Astrocyte (in vitro differentiated cells and primary cell): ENCODE measurements at regions not wholly inside any gene's neighbourhood (a gene's known extent, or its start where the extent isn't known, plus 50 kb on each side); places are given as distances from the start of the nearest gene placed in this dataset.
"Not testable (repeated sequence)": the region's sequence is repeated elsewhere in the genome, so short reads cannot be mapped to it uniquely, and the experiment has no call there.

Experiments used
- DNase-seq: peaks from one replicate; pipeline ENCODE4 v3.0.0-alpha.2; 2010; ENCODE audit warnings: low read depth
- FAIRE-seq: peaks from 2 replicates; lab custom pipeline; 2011; peaks lifted over from hg19 to GRCh38; lab: Jason Lieb, UNC
- H2AFZ ChIP-seq: 2 replicates; pipeline ENCODE4 v1.6.0; 2012; ENCODE audit warnings: low read depth, low read length, inconsistent platforms
- H3K27ac ChIP-seq: 2 replicates; pipeline ENCODE4 v1.5.1; 2011; ENCODE audit warnings: low read depth, low read length, inconsistent platforms
- H3K27me3 ChIP-seq: 2 replicates; pipeline ENCODE4 v1.6.0; 2011; ENCODE audit warnings: low read length, inconsistent platforms; ENCODE audit not compliant: insufficient read depth
- H3K36me3 ChIP-seq: 2 replicates; pipeline ENCODE4 v1.5.1; 2011; ENCODE audit warnings: low read length, inconsistent platforms; ENCODE audit not compliant: insufficient read depth
- H3K4me1 ChIP-seq: 2 replicates; pipeline ENCODE4 v1.5.1; 2011; ENCODE audit warnings: low read length, inconsistent platforms; ENCODE audit not compliant: insufficient read depth
- H3K4me2 ChIP-seq: 2 replicates; pipeline ENCODE4 v1.6.0; 2012; ENCODE audit warnings: low read length, inconsistent platforms
- H3K4me3 ChIP-seq: 2 replicates; pipeline ENCODE4 v1.5.1; 2011; ENCODE audit warnings: low read depth, mild to moderate bottlenecking, low read length, inconsistent platforms; ENCODE audit not compliant: insufficient read depth
- H3K79me2 ChIP-seq: 2 replicates; pipeline ENCODE4 v1.6.0; 2012; ENCODE audit warnings: mild to moderate bottlenecking, low read length, inconsistent platforms; ENCODE audit not compliant: insufficient read depth
- H3K9ac ChIP-seq: 2 replicates; pipeline ENCODE4 v1.6.0; 2012; ENCODE audit warnings: mild to moderate bottlenecking, low read length, inconsistent platforms
- H3K9me3 ChIP-seq: 2 replicates; pipeline ENCODE4 v1.5.1; 2012; ENCODE audit warnings: low read depth, mild to moderate bottlenecking, low read length, inconsistent platforms; ENCODE audit not compliant: insufficient read depth
- H4K20me1 ChIP-seq: 2 replicates; pipeline ENCODE4 v1.6.0; 2012; ENCODE audit warnings: low read length, inconsistent platforms; ENCODE audit not compliant: insufficient read depth
- H3K27ac Mint-ChIP-seq: one replicate; pipeline ENCODE4 v1.8.0; 2021; ENCODE audit warnings: mild to moderate bottlenecking, mixed read lengths; ENCODE audit not compliant: unreplicated experiment
- H3K27me3 Mint-ChIP-seq: one replicate; pipeline ENCODE4 v1.8.0; 2021; ENCODE audit warnings: low read depth, mixed read lengths; ENCODE audit not compliant: unreplicated experiment
- H3K36me3 Mint-ChIP-seq: one replicate; pipeline ENCODE4 v1.8.0; 2021; ENCODE audit warnings: low read depth, mixed read lengths; ENCODE audit not compliant: unreplicated experiment
- H3K4me1 Mint-ChIP-seq: one replicate; pipeline ENCODE4 v1.8.0; 2021; ENCODE audit warnings: low read depth, mixed read lengths; ENCODE audit not compliant: unreplicated experiment
- H3K4me3 Mint-ChIP-seq: one replicate; pipeline ENCODE4 v1.8.0; 2021; ENCODE audit warnings: mild to moderate bottlenecking, moderate library complexity, mixed read lengths; ENCODE audit not compliant: unreplicated experiment
- H3K9me3 Mint-ChIP-seq: one replicate; pipeline ENCODE4 v1.8.0; 2021; ENCODE audit warnings: mild to moderate bottlenecking, mixed read lengths; ENCODE audit not compliant: unreplicated experiment

- H3K4me3 ChIP-seq, H3K9me3 Mint-ChIP-seq, H3K27me3 Mint-ChIP-seq, H3K4me3 Mint-ChIP-seq, H3K4me1 ChIP-seq, DNase-seq, H3K4me2 ChIP-seq, H3K36me3 Mint-ChIP-seq, H3K27me3 ChIP-seq, H4K20me1 ChIP-seq, H3K79me2 ChIP-seq, FAIRE-seq, H3K9me3 ChIP-seq, H3K36me3 ChIP-seq, H2AFZ ChIP-seq, H3K4me1 Mint-ChIP-seq, H3K27ac Mint-ChIP-seq, H3K9ac ChIP-seq, H3K27ac ChIP-seq: not testable (repeated sequence)
Measured at GRCh38 chr2:111287646-111288568, 167.2 kb downstream of the BCL2L11 start.

GRCh38 chr2:111290370-111290769 lies 169.7 kb downstream of the BCL2L11 start:
- H2AFZ ChIP-seq, H3K4me2 ChIP-seq, H3K4me3 ChIP-seq, H3K9me3 Mint-ChIP-seq, H3K36me3 Mint-ChIP-seq, H3K27ac Mint-ChIP-seq, H3K9me3 ChIP-seq, H3K4me1 Mint-ChIP-seq, DNase-seq, H3K27me3 ChIP-seq, H3K9ac ChIP-seq, H4K20me1 ChIP-seq, H3K36me3 ChIP-seq, FAIRE-seq, H3K27ac ChIP-seq, H3K4me3 Mint-ChIP-seq, H3K27me3 Mint-ChIP-seq, H3K79me2 ChIP-seq, H3K4me1 ChIP-seq: not testable (repeated sequence)

GRCh38 chr2:111291566-111291965 lies 170.9 kb downstream of the BCL2L11 start:
- not testable (repeated sequence) for DNase-seq, H3K4me1 Mint-ChIP-seq, H3K9ac ChIP-seq, H3K4me3 Mint-ChIP-seq, H3K79me2 ChIP-seq, H4K20me1 ChIP-seq, H3K27ac ChIP-seq, H3K4me2 ChIP-seq, H3K9me3 Mint-ChIP-seq, H3K36me3 Mint-ChIP-seq, H3K4me1 ChIP-seq, H3K27me3 ChIP-seq, H3K36me3 ChIP-seq, H3K27me3 Mint-ChIP-seq, FAIRE-seq, H2AFZ ChIP-seq, H3K4me3 ChIP-seq, H3K9me3 ChIP-seq, H3K27ac Mint-ChIP-seq

- H3K27me3 ChIP-seq, H3K27me3 Mint-ChIP-seq, H3K4me2 ChIP-seq, H3K4me1 ChIP-seq, H4K20me1 ChIP-seq, H3K36me3 Mint-ChIP-seq, H3K9me3 Mint-ChIP-seq, H3K36me3 ChIP-seq, H3K27ac Mint-ChIP-seq, H3K4me3 ChIP-seq, DNase-seq, H3K9ac ChIP-seq, H3K4me3 Mint-ChIP-seq, FAIRE-seq, H3K79me2 ChIP-seq, H3K27ac ChIP-seq, H3K9me3 ChIP-seq, H2AFZ ChIP-seq, H3K4me1 Mint-ChIP-seq: not testable (repeated sequence)
Measured at GRCh38 chr2:111292232-111292968, 171.7 kb downstream of the BCL2L11 start.

- H3K4me1 ChIP-seq, H3K9ac ChIP-seq, H4K20me1 ChIP-seq, H3K79me2 ChIP-seq, H3K4me3 ChIP-seq, H3K27ac ChIP-seq, H3K4me2 ChIP-seq, FAIRE-seq, H3K4me3 Mint-ChIP-seq, H3K27me3 Mint-ChIP-seq, H3K36me3 ChIP-seq, H3K27ac Mint-ChIP-seq, H2AFZ ChIP-seq, H3K36me3 Mint-ChIP-seq, DNase-seq, H3K27me3 ChIP-seq, H3K4me1 Mint-ChIP-seq, H3K9me3 ChIP-seq, H3K9me3 Mint-ChIP-seq: not testable (repeated sequence)
Measured at GRCh38 chr2:111294699-111295098, 174.0 kb downstream of the BCL2L11 start.
